ENCODE measurements at regions not wholly inside any gene's neighbourhood (a gene's known extent, or its start where the extent isn't known, plus 50 kb on each side); places are given as distances from the start of the nearest gene placed in this dataset.

DNA sequence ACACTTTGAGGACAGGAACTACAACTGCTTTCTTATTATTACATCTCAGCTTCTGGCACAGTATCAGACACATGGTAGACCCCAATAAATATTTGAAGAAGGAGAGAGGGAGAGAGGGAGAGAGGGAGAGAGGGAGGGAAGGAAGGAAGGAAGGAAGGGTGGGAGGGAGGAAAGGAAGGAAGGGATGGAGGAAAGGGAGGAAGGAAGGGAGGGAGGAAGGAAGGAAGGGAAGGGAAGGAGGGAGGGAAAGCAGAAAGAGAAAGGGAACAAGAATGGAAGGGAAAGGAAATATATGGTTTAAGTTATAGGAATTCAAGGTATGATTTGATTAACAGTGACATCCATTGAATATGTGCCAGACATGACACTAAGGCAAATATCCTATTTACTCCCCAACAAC, 402.1 kb downstream of the KIF16B start:
- Histone ChIP-seq H3K4me3 (no peak overlapping the region), H3K9me3 (no peaks in the 10 kb centered on the region), H3K27ac (no peak overlapping the region), H3K36me3 (no peaks in the 10 kb centered on the region), H3K4me1 (no peaks in the 10 kb centered on the region), H3K27me3 (no peaks in the 10 kb centered on the region)
- TF ChIP-seq EP300 (IDR thresholded peaks at IDR 0.05) (no peak), POLR2A (IDR thresholded peaks at IDR 0.05) (no peak), POLR2AphosphoS5 (IDR thresholded peaks at IDR 0.05) (no peak)
- TF ChIP-seq, protein P1, sequence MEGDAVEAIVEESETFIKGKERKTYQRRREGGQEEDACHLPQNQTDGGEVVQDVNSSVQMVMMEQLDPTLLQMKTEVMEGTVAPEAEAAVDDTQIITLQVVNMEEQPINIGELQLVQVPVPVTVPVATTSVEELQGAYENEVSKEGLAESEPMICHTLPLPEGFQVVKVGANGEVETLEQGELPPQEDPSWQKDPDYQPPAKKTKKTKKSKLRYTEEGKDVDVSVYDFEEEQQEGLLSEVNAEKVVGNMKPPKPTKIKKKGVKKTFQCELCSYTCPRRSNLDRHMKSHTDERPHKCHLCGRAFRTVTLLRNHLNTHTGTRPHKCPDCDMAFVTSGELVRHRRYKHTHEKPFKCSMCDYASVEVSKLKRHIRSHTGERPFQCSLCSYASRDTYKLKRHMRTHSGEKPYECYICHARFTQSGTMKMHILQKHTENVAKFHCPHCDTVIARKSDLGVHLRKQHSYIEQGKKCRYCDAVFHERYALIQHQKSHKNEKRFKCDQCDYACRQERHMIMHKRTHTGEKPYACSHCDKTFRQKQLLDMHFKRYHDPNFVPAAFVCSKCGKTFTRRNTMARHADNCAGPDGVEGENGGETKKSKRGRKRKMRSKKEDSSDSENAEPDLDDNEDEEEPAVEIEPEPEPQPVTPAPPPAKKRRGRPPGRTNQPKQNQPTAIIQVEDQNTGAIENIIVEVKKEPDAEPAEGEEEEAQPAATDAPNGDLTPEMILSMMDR (IDR thresholded peaks at IDR 0.05) = no peak
- no peak for ATAC-seq

GRCh38 chr20:16170406-16170971, 402.8 kb downstream of the KIF16B start:
- no peaks in the 10 kb centered on the region for H3K27me3 ChIP-seq
- no peak for TF ChIP-seq POLR2AphosphoS5 (IDR thresholded peaks at IDR 0.05)
- TF ChIP-seq, protein P1 (IDR thresholded peaks at IDR 0.05) = no peak
- no peak for TF ChIP-seq EP300 (IDR thresholded peaks at IDR 0.05)
- TF ChIP-seq POLR2A (IDR thresholded peaks at IDR 0.05) = no peak
- H3K9me3 ChIP-seq = no peaks in the 10 kb centered on the region
- ATAC-seq = no peak
- H3K4me3 ChIP-seq = no peak overlapping the region
- H3K4me1 ChIP-seq = no peaks in the 10 kb centered on the region
- no peak overlapping the region for H3K27ac ChIP-seq
- 64 to 82% methylated on average over 3 to 6 of the region's 7 CpGs for WGBS, 2 donors (ENCODE audit: low coverage in 1 of 2)
- no peaks in the 10 kb centered on the region for H3K36me3 ChIP-seq

DNA sequence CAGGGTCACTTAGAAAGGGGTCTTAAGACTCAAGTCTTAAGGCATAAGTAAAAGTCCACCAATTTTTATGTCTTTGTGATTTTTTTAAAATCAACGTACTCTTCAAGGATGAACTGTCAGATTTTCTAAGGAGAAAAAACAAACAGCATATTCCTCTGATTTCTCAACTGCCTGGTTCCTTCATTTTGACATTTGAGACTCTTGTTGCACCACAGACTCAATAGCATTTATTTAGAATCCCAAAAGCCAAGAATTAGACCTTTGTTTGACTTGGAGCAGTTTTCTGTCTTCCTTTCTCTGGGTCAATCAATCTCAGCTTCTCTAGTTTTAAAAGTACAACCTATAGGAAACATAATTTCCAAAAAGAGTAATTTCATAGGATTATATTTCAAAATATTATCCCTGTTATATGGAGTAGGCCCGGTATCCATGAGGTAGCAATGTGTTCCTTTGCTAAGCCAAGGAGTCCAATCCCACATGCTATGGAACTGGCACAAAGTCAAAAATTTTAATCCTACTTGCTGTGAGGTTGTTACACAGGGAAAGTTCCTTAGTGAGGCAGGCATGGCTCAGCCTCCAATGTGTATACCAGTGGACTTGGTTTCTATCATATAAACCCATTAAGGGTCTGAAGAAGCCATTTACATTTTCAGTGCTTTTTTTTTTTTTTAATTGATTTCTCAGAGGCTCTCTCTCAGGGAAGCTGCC, 405.7 kb downstream of the KIF16B start:
- WGBS, 2 donors (ENCODE audit: low coverage in 1 of 2) = 65 to 88% methylated on average over 2 of the region's 2 CpGs
- no peak for TF ChIP-seq EP300 (IDR thresholded peaks at IDR 0.05)
- TF ChIP-seq POLR2AphosphoS5 (IDR thresholded peaks at IDR 0.05) = no peak
- TF ChIP-seq, protein P1 (IDR thresholded peaks at IDR 0.05) = no peak
- no peak for TF ChIP-seq POLR2A (IDR thresholded peaks at IDR 0.05)
- ATAC-seq = no peak
- Histone ChIP-seq H3K4me1 (no peaks in the 10 kb centered on the region), H3K9me3 (peaks cover 0 to 8% (median 0%) of the 10 kb centered on the region in 3 donors), H3K36me3 (no peaks in the 10 kb centered on the region), H3K27me3 (no peaks in the 10 kb centered on the region), H3K4me3 (no peak overlapping the region), H3K27ac (no peak overlapping the region)

DNA sequence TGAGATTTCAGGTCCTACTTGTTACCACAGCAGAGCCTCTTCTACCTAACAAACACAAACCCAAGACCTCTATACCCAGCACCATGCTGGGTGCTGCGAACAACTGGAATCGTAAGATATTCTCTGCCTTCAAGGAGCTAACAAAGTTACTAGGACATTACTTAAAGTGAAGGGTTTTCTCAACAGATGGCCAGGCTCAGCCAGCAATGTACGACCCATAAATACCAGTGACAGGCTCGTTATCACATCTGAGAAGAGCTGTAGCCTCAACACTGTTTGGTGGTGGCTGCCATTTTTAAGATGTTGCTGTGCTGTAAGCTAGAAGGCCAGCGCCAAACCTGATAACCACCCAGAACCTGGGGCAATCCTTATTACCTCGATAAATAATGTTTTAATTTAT, 406.5 kb downstream of the KIF16B start:
- TF ChIP-seq EP300 (IDR thresholded peaks at IDR 0.05) (no peak), POLR2A (IDR thresholded peaks at IDR 0.05) (no peak), POLR2AphosphoS5 (IDR thresholded peaks at IDR 0.05) (no peak)
- TF ChIP-seq, protein P1 (IDR thresholded peaks at IDR 0.05) = no peak
- H3K4me3 ChIP-seq = no peak overlapping the region
- no peaks in the 10 kb centered on the region for H3K36me3 ChIP-seq
- no peak overlapping the region for H3K27ac ChIP-seq
- WGBS, 2 donors (ENCODE audit: low coverage in 1 of 2) = 93 to 94% methylated on average over 6 of the region's 6 CpGs
- no peaks in the 10 kb centered on the region for H3K27me3 ChIP-seq
- peaks cover 0 to 8% (median 0%) of the 10 kb centered on the region in 3 donors for H3K9me3 ChIP-seq
- ATAC-seq = no peak
- no peaks in the 10 kb centered on the region for H3K4me1 ChIP-seq

- WGBS, 2 donors (ENCODE audit: low coverage in 1 of 2) = 100% methylated on average over 1 of the region's 2 CpGs; no CpG with 5 or more reads in 1 of the 2 donors
- no peak for ATAC-seq
- H3K9me3 ChIP-seq = peaks cover 0 to 4% (median 0%) of the 10 kb centered on the region in 3 donors
- no peaks in the 10 kb centered on the region for H3K36me3 ChIP-seq
- no peaks in the 10 kb centered on the region for H3K4me1 ChIP-seq
- TF ChIP-seq, protein P1 (IDR thresholded peaks at IDR 0.05) = no peak
- TF ChIP-seq POLR2AphosphoS5 (IDR thresholded peaks at IDR 0.05) = no peak
- no peak for TF ChIP-seq POLR2A (IDR thresholded peaks at IDR 0.05)
- no peak for TF ChIP-seq EP300 (IDR thresholded peaks at IDR 0.05)
- no peaks in the 10 kb centered on the region for H3K27me3 ChIP-seq
- no peak overlapping the region for H3K4me3 ChIP-seq
- H3K27ac ChIP-seq = no peak overlapping the region
Observed at GRCh38 chr20:16158976-16159286, 414.3 kb downstream of the KIF16B start.

All from gastroesophageal sphincter (tissue), 4 donors.